Loucy (cell line): ENCODE measurements at regions not wholly inside any gene's neighbourhood (a gene's known extent, or its start where the extent isn't known, plus 50 kb on each side); places are given as distances from the start of the nearest gene placed in this dataset.

Experiments used
- H2AFZ ChIP-seq: fragments of 200-600 bp; sonication (generic); 2 replicates; pipeline ENCODE4 v1.6.0; 2016; ENCODE audit warnings: antibody characterized with exemption, mild to moderate bottlenecking, low read length, moderate library complexity
- H3F3A ChIP-seq: fragments of 200-600 bp; 2 replicates; pipeline ENCODE4 v1.6.0; 2016; ENCODE audit warnings: antibody characterized with exemption, low read depth, mild to moderate bottlenecking
- H3K27me3 ChIP-seq: fragments of 200-600 bp; sonication (generic); 2 replicates; pipeline ENCODE4 v1.6.1; 2014; ENCODE audit warnings: low read length, mild to moderate bottlenecking; ENCODE audit not compliant: insufficient read depth, poor library complexity, severe bottlenecking
- H3K36me3 ChIP-seq: fragments of 200-600 bp; sonication (generic); 2 replicates; pipeline ENCODE4 v1.6.1; 2016; ENCODE audit warnings: low read length; ENCODE audit not compliant: insufficient read depth
- H3K4me1 ChIP-seq: fragments of 200-600 bp; sonication (generic); 2 replicates; pipeline ENCODE4 v1.5.1; 2014; ENCODE audit warnings: low read length, mild to moderate bottlenecking; ENCODE audit not compliant: insufficient read depth, poor library complexity, severe bottlenecking
- H3K4me2 ChIP-seq: fragments of 200-600 bp; sonication (generic); 2 replicates; pipeline ENCODE4 v1.6.0; 2014; ENCODE audit warnings: antibody characterized with exemption, low read length, low read depth, mild to moderate bottlenecking; ENCODE audit not compliant: poor library complexity, severe bottlenecking
- H3K4me3 ChIP-seq: fragments of 200-600 bp; sonication (generic); 2 replicates; pipeline ENCODE4 v1.5.1; 2014; ENCODE audit warnings: low read length, mild to moderate bottlenecking, mixed read lengths; ENCODE audit not compliant: poor library complexity, severe bottlenecking
- H3K79me2 ChIP-seq: fragments of 200-600 bp; sonication (generic); 2 replicates; pipeline ENCODE4 v1.6.1; 2014; ENCODE audit warnings: low read length; ENCODE audit not compliant: insufficient read depth
- H3K9ac ChIP-seq: fragments of 200-600 bp; sonication (generic); 2 replicates; pipeline ENCODE4 v1.6.0; 2014; ENCODE audit warnings: mild to moderate bottlenecking, low read depth, low read length, moderate library complexity; ENCODE audit not compliant: poor library complexity, severe bottlenecking
- H3K9me2 ChIP-seq: fragments of 200-600 bp; sonication (generic); replicated peaks from 2 replicates; pipeline ENCODE4 v1.6.1; 2016; ENCODE audit warnings: low read depth, low read length, mixed read lengths
- H3K9me3 ChIP-seq: fragments of 200-600 bp; sonication (generic); 2 replicates; pipeline ENCODE4 v1.6.1; 2014; ENCODE audit warnings: mild to moderate bottlenecking, antibody characterized with exemption, low read length, low read depth; ENCODE audit not compliant: insufficient read depth
- H4K20me1 ChIP-seq: fragments of 200-600 bp; sonication (generic); 2 replicates; pipeline ENCODE4 v1.6.0; 2014; ENCODE audit warnings: antibody characterized with exemption, low read length, mild to moderate bottlenecking; ENCODE audit not compliant: insufficient read depth, poor library complexity, severe bottlenecking
- EZH2phosphoT487 ChIP-seq: fragments of 200-600 bp; IDR thresholded peaks from 2 replicates; pipeline ENCODE4 v1.6.1; 2018; ENCODE audit warnings: antibody characterized with exemption, mild to moderate bottlenecking, moderate library complexity, borderline replicate concordance
- TF ChIP-seq, protein P1 (sequence below): fragments of 200-600 bp; sonication (generic); conservative IDR thresholded peaks from 2 replicates; pipeline ENCODE4 v1.5.1; 2014; ENCODE audit warnings: mild to moderate bottlenecking, antibody characterized with exemption, low read length

GRCh38 chr7:33702514-33703054, 202.8 kb upstream of the BMPER start:
- Histone ChIP-seq H3F3A (no peaks in the 10 kb centered on the region), H3K4me1 (peaks cover 12% of the 10 kb centered on the region), H3K9ac (no peak overlapping the region), H3K9me3 (no peaks in the 10 kb centered on the region; the same call in 1 of the 2 replicates), H3K4me2 (no peak overlapping the region), H3K9me2 (no peaks in the 10 kb centered on the region), H3K27me3 (no peaks in the 10 kb centered on the region), H3K36me3 (no peaks in the 10 kb centered on the region), H4K20me1 (no peaks in the 10 kb centered on the region), H3K4me3 (no peak overlapping the region), H2AFZ (no peak overlapping the region), H3K79me2 (no peaks in the 10 kb centered on the region)
- no peak for TF ChIP-seq EZH2phosphoT487
- TF ChIP-seq, protein P1, sequence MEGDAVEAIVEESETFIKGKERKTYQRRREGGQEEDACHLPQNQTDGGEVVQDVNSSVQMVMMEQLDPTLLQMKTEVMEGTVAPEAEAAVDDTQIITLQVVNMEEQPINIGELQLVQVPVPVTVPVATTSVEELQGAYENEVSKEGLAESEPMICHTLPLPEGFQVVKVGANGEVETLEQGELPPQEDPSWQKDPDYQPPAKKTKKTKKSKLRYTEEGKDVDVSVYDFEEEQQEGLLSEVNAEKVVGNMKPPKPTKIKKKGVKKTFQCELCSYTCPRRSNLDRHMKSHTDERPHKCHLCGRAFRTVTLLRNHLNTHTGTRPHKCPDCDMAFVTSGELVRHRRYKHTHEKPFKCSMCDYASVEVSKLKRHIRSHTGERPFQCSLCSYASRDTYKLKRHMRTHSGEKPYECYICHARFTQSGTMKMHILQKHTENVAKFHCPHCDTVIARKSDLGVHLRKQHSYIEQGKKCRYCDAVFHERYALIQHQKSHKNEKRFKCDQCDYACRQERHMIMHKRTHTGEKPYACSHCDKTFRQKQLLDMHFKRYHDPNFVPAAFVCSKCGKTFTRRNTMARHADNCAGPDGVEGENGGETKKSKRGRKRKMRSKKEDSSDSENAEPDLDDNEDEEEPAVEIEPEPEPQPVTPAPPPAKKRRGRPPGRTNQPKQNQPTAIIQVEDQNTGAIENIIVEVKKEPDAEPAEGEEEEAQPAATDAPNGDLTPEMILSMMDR, result no peak

- Histone ChIP-seq H3F3A (peaks cover 7% of the 10 kb centered on the region; the same call in 1 of the 2 replicates), H3K4me1 (peaks cover 17% of the 10 kb centered on the region), H2AFZ (no peak overlapping the region), H3K9me2 (no peaks in the 10 kb centered on the region), H3K9me3 (no peaks in the 10 kb centered on the region; the same call in 1 of the 2 replicates), H3K79me2 (no peaks in the 10 kb centered on the region), H3K4me3 (no peak overlapping the region), H3K9ac (no peak overlapping the region), H3K27me3 (no peaks in the 10 kb centered on the region), H4K20me1 (no peaks in the 10 kb centered on the region), H3K36me3 (no peaks in the 10 kb centered on the region), H3K4me2 (no peak overlapping the region)
- no peak for TF ChIP-seq EZH2phosphoT487
- TF ChIP-seq, protein P1, result no peak
These were observed 200.0 kb upstream of the BMPER start for GRCh38 chr7:33705333-33705833.

DNA sequence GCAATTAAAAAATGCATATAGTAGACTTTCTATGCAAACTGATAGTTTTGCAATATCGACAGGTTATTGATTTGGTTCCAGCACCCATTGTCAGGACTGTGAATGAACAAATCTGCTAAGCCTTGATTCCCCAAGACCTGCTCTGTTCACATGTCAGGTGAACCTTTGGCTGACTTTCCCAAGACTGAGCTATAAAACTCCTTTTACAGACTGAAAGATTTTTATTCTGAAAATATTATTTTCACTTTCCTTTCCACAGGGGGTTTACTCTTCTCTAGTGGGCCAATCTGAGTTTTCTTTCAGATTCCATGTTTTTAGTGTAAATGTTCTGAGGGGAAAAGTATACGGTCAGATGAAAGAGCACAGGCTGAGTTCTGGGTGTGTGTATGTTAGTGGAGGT, 199.2 kb upstream of the BMPER start:
- Histone ChIP-seq H3K27me3 (no peaks in the 10 kb centered on the region), H3K4me1 (peaks cover 20% of the 10 kb centered on the region), H3K4me3 (no peak overlapping the region), H3K9ac (no peak overlapping the region), H3K9me2 (no peaks in the 10 kb centered on the region), H3K9me3 (no peaks in the 10 kb centered on the region), H4K20me1 (no peaks in the 10 kb centered on the region), H3F3A (peaks cover 7% of the 10 kb centered on the region; the same call in 1 of the 2 replicates), H3K4me2 (no peak overlapping the region), H3K79me2 (no peaks in the 10 kb centered on the region), H3K36me3 (no peaks in the 10 kb centered on the region), H2AFZ (no peak overlapping the region)
- TF ChIP-seq, protein P1, result no peak
- no peak for TF ChIP-seq EZH2phosphoT487
